GM18499 (cell line): ENCODE measurements at regions not wholly inside any gene's neighbourhood (a gene's known extent, or its start where the extent isn't known, plus 50 kb on each side); places are given as distances from the start of the nearest gene placed in this dataset.

Experiments used
- ATAC-seq: cut with Tn5 transposase; IDR thresholded peaks from one replicate; pipeline ENCODE4 v1.9.1; 2021; ENCODE audit warnings: moderate number of reproducible peaks; ENCODE audit not compliant: insufficient read depth, unreplicated experiment

GRCh38 chr6:156582509-156582992, 194.6 kb upstream of the ARID1B start:
- no peak for ATAC-seq

DNA sequence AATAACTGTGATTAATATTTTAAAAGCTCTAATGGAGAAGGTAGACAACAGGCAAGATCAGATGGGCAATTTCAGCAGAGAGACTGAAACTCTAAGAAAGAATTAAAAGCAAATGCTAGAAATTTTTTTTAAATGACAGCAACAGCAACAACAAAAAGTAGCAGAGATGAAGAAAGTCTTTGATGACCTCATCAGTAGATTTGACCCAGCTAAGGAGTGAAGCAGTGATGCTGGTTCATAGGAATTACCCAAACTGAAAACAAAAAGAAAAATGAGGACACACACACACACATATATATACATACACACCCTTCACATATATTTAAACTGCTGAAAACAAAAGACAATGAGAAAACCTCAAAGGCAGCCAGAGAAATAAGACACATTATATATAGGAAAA, 197.6 kb upstream of the ARID1B start:
- no peak for ATAC-seq

DNA sequence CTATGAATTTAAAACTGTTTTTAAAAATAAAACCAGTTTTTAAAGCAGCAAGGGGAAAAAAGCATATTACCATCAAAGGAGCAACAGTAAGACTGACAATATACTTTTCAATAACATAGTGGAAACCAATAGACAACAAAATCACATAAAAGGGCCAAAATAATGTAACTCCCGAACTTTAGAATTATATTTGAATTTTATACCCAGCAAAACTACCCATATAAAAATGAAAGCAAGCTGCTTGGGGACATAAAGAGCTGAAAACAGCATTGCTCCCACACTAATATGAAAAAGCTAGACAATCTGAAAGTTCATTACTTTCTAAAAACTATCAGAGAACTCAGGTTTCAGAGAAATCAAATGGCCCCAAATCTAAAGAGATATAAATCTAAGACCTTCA, 199.4 kb upstream of the ARID1B start:
- ATAC-seq = no peak

- ATAC-seq = no peak
These were observed 201.8 kb upstream of the ARID1B start for GRCh38 chr6:156575361-156575760.

GRCh38 chr6:156564807-156565149, 212.4 kb upstream of the ARID1B start:
- no peak for ATAC-seq

DNA sequence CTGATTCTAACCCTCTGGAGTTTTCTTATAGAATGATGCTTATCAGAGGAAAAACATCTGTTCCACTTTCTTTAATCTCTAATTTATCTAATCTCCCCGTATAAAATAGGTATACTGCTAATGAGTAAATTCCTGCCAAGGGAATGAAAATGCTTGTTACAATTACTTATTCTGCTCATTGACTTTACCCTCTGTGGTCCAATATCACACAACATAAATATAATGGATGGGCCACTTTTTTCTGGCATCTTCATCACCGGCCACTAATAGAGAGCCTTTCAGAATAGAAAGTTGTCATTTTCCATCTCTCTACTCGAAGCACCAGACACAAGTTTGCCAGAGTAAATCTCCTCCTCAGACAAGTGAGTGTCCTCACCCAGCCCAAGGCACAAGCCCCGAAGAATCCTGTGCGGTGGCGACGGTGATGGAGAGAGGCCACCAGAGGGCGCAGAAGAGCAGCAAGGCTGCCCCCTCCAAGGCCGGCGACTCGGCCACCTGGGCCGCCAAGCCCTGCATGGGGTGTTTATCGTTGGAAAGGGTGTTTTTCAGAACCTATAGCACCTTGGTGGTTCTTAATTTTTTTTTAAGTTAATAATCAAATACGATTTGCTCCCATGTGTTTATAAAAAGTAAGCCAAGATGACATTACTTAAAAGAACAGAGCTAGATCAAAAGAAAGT, 212.9 kb upstream of the ARID1B start:
- ATAC-seq = peak; percentile 85

GRCh38 chr6:156563714-156564113, 213.5 kb upstream of the ARID1B start:
- no peak for ATAC-seq

DNA sequence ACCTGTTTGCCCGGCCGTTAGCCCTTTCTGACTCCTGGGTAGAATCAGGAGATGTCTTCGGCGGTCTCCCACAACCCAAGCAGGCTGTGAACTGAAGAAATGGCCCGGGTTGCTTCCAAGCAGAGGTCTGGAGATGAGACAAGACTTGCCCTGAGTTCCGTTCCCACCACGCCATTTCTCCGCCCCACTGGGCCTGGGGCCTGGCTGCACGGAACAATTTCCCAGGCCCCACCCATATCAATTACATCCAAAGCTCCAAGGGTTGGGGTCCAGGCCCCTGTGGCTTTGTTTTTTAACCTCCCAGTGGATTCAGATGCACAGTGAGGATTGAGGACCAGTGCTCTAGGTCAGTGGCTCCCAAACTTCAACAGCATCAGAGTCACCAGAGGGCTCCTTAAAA, 214.5 kb upstream of the ARID1B start:
- no peak for ATAC-seq

DNA sequence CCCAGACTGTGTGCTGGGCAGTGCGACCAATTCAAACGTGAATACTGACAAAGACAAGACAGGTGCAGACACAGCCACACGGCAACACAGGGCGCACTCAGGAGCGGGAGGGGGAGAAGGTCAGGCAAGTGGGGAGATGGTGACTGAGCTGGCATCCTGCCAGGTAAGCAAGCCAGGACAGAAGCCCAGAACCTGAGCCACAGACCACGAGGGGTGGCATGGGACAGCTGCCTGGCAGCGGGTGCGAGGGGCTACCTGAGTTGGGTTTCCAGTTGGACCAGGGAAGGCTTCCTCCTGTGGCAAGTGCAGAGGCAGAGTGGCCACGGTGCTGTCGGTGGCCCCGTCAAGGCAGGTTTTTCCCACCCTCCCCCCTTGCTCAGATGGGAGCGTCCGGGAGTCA, 215.2 kb upstream of the ARID1B start:
- ATAC-seq = no peak

DNA sequence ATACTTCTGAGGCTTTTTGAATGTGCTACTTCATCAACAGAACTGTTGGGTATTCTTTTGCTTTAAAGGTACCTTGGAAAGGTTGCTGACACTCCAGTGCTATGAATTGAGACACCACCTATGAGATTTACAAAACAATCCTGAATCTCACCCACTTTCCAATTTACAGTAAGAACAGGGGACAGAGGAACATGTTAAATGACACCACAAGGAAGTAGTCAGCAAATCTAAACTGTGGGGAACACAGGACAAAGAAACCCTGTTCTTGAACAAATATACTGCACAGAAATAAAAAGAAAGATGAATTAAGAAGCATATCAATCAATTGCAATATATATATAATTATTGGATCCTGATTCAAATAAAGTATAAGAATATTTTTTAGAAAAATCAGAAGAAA, 216.7 kb upstream of the ARID1B start:
- ATAC-seq = no peak

GRCh38 chr6:156559162-156559690, 218.0 kb upstream of the ARID1B start:
- ATAC-seq = no peak

GRCh38 chr6:156557911-156558259, 219.3 kb upstream of the ARID1B start:
- no peak for ATAC-seq

DNA sequence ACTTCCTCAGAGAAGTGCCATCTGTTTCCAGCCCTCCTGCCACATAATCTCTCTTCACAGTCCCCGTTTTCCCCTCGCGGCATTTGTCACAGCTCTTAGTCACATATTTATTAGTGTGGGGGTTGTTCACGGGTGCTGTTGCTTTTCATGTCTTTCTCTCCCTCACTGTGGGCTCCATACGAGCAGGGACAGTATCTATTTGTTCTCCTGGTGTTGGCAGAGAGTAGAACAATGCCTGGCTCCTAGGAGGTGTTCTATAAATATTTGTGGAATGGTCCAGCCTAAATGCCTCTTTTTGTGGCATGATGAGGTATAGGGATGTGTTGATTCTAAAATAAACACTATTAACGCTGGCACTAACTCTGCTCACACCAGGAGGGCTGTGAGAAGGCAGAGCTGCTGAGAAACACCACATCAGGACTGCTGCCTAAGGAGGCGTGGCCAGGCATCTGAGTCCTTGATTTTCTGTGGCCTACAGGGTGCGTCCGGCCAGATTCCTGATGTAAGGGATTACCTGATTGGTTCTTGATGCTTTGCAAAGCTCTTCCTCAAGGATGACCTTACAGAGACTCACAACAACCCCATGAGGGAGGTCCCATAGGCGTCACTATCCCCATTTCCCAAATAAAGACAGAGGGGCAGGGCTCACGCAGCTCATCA, 219.8 kb upstream of the ARID1B start:
- ATAC-seq = no peak

- no peak for ATAC-seq
These were observed 220.4 kb upstream of the ARID1B start for GRCh38 chr6:156556811-156557210.

DNA sequence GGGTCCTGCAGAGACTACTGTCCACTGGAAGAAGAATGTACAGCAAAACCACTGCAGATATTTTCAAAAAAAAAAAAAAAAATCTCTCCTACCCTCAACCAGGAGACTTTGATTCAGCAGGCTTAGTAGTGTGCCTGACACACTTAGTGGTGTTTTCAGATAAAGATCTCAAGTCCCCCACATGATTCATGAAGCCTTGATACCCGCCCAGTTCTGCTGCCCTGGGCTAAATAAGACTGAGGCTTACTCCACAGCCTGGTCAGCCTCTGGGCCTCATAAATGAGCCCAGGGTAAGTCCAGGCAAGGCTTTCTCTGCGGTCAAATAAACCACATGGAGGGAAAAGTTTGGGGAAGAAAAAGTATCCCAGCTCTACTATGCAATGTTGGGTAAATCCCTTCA, 222.1 kb upstream of the ARID1B start:
- no peak for ATAC-seq

DNA sequence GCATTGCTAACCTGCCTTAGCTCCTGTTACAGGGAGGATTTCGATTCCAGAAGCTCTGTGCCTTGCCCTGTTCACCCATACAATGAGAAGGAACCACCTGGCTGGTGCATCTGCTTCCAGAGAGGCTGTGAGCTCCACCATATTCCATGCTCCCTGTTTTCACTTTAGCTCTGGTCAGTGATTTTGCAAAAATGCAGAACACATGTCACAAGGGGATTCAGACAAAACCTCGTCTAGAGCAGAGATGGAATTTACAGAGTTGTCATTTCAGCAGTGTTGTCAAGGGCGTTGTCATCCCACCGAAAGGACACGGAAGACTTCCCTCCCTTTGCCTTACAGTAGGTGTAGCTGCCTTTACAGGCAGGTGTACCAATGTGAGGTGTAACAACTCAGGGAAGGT, 223.0 kb upstream of the ARID1B start:
- ATAC-seq = no peak

DNA sequence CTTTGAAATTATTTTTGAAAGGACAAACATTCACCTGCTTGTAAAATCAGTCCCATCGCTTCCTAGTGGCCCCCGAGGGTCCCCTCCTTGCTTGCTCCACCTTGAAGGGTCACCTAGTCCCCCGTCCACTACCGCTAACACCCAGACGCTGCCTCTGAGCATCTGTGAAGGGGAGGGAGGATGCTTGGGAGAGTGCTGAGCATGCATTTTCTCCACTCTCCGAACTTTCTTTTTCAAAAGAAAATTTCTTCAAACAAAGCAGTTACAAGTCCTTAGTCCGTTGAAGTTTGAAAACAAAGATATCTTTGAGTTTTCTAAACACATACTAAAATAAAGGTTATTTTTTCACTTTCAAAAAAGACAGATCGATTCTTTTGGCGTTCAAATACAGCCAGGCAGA, 224.3 kb upstream of the ARID1B start:
- ATAC-seq = no peak

DNA sequence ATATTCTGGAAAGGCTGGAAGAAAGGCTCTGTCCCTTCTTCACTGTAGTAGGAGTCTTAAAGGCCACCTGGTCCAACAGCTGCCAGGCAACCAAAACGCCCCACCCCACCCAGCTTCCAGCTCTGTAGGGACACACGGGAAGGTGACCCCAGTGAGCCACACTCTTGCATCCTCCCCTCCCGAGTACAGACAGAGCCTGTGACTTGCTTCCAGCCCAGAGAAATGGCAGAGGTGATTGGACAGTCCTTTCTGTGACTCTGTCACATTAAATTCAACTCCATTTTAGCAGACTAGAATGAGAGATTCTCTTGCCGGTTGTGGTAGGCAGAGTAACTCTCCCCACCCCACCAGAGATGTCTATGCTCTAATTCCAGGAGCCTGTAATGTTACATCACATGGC, 226.2 kb upstream of the ARID1B start:
- no peak for ATAC-seq

DNA sequence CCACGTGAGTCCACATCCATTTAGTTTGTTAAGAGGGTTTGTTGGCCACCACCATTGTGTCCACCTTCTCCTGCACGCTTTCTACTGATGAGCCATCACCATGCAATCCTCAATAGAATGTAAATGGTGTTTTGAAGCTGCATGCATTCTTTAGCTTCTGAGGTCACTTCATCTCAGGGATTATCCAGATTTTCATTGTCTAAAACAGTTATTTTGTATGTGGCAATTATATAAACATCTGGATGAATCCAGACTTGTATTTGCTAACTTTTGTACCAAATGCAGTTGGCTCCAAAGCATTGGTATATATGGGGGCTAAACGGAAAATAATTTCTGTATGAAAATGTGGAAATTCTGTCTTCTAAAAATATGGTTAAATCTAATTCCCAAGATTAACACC, 231.2 kb upstream of the ARID1B start:
- ATAC-seq = no peak

DNA sequence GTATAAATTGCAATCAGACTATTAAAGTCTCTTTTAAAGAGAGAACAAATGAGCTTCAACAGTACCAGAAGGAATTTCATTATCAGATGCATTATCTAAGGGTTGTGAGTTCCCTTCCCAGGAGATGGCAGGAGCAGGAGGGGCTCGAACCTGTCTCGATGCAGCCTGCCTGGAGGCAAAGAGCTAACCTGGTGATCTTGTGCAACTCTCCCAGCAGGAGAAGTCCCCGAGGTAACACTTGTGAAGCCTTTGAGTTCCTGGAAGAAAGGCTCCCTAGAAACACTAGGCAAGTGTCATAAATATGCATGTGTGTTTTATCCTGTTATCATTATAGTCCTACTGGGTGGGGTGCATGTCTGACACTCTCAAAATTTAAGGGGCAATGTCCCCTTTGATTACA, 232.2 kb upstream of the ARID1B start:
- ATAC-seq = no peak

GRCh38 chr6:156544046-156544445, 233.1 kb upstream of the ARID1B start:
- ATAC-seq = no peak

GRCh38 chr6:156543431-156543830, 233.7 kb upstream of the ARID1B start:
- no peak for ATAC-seq
